Iris pigment epithelial cell (primary cell): ENCODE measurements at regions not wholly inside any gene's neighbourhood (a gene's known extent, or its start where the extent isn't known, plus 50 kb on each side); places are given as distances from the start of the nearest gene placed in this dataset.
A peak's percentile ranks its signal among the peaks of the same experiment; 100 is the strongest.
"Not testable (repeated sequence)": the region's sequence is repeated elsewhere in the genome, so short reads cannot be mapped to it uniquely, and the experiment has no call there.

Experiments
- DNase-seq: peaks from one replicate; pipeline ENCODE4 v3.0.0-alpha.2; 2011; ENCODE audit warnings: low read depth

DNA sequence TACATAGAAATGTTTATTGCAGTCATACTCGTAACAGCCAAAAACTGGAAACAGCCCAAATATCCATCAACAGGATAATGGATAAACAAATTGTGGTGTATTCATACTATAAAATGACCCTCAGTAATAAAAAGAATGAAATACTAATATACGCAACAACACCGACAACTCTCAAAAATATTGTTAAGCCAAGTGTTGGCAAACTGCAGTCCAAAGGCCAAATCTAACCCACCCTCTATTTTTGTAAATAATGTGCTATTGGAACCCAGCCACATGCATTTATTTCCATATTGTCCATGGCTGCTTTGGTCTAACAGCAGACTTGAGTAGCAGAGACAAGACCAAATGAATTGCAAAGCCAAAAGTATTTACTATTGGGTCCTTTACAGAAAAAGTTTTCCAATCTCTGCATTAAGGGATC, 151.0 kb downstream of the MREG start:
- DNase-seq: no peak

DNA sequence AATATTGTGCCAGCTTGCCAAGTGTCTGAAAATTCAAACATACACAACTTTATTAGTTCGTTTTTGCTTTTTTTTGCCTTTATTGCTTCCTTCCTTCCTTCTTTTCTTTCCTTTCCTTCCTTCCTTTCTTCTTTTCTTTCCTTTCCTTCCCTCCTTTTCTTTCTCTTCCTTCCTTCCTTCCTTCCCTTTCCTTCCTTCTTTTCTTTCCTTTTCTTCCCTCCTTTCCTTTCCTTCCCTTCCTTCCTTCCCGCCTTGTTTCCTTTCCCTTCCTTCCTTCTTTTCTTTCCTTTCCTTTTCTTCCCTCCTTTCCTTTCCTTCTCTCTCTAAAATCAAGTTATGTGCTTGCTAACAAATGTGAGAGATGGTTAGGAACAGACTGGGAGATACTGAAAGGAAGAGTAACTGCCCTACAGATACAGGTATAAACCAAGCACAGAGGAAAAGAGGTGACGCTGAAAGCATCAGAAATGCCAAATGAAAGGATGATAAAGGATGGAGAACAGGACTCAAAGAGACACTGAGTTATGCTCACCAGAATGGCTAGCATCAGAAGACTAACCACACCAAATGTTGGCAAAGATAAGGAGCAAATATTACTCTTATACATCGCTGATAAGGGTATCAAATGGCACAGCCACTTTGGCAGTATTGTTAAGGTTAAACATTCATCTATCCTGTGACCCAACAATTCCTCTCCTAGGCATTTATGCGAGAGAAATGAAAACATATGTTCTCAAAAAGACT, 151.6 kb downstream of the MREG start:
- no peak for DNase-seq

DNA sequence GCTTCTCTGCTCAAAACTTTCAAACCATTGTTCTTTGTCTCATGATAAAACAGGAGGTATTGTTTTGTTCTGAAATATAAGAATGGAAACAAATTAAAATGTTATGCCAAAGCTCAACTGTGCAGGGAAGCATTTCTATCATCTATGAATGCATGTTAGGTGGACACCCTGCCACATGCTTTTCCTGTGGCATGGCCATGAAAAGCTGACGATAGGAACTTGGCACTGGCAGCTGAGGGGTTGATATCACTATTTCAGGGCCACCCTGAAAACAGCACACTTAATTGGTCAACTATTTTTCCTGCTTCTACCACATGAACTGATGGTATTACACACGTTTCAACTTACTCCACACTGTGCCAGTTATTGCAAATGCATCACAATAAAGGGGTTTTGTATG, 157.3 kb downstream of the MREG start:
- no peak for DNase-seq

DNA sequence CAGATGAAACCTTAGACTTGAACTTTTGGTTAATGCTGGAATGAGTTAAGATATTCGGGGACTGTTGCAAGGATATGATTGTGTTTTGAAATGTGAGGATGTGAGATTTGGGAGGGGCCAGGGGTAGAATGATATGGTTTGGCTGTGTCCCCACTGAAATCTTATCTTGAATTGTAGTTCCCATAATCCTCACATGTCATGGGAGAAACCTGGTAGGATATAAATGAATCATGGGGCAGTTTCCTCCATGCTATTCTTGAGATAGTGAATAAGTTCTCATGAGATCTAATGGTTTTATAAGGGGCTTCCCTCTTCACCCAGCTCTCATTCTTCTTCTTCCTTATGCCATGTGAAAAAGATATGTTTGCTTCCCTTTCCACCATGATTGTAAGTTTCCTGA, 158.0 kb downstream of the MREG start:
- not testable (repeated sequence) for DNase-seq

DNA sequence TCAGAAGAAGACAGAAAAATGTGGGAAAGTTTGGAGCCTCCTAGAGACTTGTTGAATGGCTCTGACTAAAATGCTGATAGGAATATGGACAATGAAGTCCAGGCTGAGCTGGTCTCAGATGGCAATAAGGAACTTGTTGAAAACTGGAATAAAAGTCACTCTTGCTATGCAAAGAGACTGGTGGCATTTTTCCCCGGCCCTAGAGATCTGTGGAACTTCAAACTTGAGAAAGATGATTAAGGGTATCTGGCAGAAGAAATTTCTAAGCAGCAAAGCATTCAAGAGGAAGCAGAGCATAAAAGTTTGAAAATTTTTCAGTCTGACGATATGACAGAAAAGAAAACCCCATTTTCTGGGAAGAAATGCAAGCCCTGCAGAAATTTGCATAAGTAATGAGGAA, 159.3 kb downstream of the MREG start:
- DNase-seq: no peak

DNA sequence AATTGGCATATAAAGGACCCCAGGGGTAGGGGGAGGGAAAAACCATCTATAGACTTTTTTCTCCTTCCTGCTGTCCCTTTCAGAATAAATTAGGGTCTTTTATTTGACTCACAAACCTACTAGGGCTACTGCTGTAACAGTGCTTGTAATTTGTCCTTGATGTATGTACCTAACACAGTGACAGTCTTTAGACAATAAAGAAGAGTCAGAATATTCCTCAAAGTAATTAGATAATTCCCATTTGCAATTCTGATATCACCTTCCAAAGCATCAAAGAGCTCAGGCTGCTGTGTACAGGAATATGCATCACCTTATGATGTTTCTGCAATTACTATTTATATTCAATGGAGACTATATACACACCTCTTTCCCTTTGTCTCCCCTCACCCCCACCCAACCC, 161.7 kb downstream of the MREG start:
- DNase-seq: no peak

DNA sequence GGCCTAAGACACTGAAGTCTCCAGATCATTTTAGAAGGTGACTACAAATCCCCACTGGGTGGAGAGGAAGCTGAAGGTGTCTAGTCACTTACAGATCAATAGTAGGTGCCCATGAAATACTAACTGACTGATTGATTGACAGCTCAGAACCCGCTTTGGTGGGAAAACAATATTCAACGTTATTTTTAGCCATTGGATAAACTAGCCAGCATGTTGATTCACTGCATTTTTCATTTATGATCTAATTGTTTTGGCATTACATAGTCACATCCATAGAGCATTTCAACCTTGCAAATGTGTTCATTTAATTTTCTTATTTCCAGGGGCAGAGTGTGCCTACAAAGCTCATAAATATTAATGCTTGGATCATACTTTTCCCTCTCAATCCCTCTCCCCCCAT, 162.3 kb downstream of the MREG start:
- DNase-seq: peak; percentile 80

DNA sequence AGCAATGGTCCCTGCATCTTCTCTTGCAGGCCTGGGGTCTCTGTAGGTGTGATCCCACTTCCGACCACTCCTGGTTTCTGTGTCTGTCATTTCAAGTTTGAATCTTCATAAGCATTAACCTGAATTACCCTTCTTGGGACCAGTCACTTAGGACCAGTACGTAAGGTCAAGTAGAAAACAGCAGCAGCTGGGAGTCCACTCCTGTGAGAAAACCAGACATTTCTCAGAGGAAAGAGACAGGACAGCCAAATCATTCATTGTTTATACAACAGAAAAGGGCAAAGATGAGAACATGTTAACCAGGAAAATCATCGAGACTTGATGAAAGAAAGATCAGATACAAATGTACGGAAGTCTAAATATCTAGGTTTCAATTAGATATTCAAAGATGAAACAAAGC, 163.0 kb downstream of the MREG start:
- DNase-seq: peak; percentile 78

DNA sequence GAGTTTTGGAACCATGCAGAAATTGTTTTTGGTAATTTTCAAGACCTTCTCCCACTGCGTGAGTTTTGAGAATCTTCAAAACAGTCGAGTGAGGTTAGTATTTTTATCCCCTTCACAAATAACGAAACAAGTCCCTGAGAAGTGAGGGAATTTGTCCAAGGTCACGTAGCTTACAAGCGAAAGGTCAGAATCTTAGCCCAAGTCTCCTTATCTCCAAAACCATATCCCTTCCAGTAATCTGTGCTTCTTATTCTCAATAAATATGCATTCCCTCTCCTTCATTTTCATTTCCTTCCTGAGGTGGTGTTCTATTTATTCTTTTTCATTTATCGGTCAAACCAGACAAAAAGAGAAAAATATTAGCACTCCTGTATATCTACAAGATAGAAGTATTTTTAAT, 163.6 kb downstream of the MREG start:
- no peak for DNase-seq

DNA sequence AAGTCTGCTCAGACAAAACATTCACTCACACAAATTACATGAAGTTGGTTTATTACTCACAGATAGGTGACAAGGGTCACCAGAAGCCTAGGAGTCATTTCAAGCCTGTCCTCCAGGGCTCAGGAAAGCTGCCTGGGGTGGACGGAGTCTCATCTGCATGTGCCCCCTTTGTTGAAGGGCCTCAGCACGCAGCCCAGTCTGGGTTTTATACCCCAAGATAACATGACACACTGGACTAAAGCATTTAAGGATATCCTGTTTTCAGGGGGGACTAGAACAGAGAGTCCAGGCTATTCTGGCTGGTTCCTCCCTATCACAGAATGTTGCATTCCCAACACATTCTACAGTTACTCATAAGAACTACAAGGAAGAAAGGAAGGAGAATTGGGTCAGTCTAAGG, 164.7 kb downstream of the MREG start:
- DNase-seq: peak; percentile 41

DNA sequence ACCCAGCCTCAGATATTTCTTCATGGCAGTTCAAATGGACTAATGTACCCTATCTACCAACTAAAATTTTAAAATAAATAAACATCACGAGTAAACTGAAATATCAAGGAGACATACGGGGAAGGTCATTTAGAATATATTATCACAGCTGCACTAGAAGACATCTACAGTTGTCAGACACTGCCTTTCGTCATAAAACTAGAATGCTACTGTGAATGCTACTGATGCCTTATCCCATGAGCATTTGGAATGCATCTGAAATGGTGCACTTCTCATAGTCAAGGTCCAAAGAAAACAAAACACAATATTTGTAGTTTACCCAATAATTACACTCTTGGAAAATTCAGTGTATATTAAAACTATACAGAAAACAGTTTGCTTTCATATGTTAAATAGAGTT, 165.2 kb downstream of the MREG start:
- DNase-seq: peak; percentile 38

DNA sequence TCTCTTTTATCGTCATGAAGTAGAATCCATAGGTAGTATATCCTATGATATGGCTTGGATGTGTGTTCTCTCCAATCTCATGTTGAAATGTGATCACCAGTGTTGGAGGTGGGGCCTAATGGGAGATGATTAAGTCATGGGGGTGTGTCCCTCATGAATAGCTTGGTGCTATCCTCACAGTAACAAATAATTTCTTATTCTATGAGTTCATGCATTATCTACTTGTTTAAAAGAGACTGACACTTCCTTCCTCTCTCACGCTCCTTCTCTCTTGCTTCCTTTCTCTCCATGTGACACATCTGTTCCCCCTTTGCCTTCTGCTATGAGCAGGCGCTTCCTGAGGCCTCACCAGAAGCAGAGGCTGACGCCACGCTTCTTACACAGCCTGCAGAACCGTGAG, 165.6 kb downstream of the MREG start:
- DNase-seq: peak; percentile 68

DNA sequence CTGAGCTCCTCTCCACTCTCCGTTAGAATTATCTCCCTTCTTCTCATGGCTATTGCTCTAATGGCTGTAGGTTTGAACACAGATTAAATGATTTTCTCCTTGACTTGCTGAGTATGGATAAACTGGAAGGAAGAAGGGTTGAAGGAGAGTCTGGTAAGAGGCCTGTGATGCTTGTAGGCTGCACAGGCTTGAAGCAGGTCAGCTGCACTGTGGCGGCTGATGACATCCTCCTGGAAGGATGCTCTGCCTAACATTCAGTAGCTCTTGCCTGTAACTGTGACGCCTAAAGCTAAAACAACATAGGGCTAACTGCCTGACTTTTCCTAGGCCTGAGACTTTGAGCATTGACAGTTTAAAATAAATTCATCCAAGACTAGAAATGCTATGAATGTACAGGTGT, 166.3 kb downstream of the MREG start:
- DNase-seq: no peak

DNA sequence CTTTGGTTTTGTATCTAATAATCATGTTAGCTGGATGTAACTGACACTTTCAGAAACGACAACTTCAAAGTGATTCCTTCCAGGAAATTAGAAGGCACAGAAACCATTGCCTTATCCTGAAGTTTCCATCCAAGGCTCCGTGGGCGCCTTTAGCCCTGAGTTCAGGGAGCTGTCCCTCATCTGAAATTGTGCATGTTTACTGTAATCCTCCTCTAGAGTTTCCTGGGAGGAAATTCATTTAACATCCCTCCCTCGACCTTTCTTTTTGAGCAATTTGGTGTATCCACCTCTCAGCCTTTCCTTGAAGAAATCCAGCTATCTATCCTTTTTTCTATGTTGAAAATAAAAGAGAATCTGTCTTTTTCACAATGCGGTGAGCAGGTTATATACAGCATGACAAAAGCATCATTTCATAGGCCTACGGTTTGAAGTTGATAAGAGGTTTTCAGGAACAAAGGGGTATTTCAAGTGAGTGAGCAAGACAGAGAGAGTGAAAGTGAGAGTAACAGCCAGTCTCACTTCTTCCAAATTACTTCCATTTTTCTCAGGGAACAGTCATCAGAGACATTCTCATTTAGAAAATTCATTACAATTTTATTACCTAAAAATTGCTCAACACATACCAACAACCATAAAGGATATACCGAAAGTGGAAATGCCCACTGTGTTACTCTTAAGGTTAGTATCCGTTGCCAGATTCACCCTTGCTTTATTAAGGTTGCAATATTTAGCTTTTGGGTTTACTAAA, 167.3 kb downstream of the MREG start:
- DNase-seq: no peak

DNA sequence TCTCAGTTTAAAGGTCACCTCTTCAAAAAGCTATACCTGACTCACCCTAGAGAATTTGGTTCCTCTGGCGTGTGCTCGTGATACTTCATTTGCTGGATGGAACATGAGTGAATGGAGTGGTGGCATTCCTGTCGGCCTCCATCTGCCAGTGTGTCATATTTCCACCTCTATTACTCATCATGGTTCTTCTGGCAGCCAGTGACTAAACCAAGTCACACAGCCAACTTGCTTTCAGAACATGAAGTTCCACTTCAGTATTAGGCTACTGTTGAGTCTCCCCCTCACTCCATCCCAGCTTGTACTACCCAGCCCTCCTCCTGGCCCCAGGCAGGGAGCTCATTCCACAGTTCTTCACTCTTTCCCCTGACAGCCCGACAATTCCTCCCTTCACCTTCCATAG, 169.8 kb downstream of the MREG start:
- DNase-seq: peak; percentile 91

DNA sequence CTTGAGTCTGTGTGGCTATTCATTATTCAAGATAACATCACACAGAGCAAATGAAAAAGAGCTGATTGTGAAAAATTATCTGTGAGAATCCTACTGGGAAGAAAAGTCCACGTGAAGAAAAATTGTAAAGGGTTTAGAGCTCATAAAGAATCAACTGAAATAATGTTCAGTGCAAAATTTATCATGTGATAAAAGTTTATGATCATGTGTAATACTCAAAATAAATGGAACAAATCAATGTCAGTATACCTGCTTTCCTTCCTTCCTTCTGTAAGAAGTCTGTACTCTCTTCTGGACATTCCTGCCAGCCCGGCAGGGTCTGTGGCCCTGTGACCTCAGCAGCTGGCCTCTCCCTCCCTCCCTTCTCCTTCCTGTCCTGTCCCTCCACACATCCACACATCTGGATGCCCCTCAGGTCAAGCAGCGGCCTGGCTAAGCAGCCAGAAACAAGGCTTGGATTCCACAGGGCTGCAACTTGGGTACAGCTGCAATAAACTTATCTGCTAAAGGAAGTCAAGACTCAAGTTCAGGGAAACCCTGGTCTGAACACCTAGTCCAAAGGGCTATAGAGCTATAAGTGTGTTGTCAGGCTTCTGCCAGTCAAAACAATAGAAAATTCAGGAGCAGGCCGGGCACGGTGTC, 172.1 kb downstream of the MREG start:
- DNase-seq: no peak

DNA sequence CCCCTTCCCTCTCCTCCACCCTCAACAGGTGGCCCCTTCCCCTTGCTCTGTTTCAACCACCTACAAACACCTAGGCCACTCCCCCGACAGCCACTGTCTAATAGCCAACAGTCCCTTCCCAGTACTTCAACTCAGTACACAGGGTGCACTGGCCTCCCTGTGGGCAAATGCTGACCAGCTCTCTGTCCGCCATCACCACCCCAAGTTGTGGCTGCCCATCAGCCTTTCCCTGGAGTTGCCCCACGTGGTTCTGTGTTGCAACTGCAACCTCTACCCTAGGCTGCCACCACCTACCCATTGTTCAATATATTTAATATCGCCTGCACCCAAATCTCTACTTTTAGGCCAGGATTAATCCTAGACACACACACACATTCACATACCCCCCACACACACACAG, 173.5 kb downstream of the MREG start:
- DNase-seq: no peak

DNA sequence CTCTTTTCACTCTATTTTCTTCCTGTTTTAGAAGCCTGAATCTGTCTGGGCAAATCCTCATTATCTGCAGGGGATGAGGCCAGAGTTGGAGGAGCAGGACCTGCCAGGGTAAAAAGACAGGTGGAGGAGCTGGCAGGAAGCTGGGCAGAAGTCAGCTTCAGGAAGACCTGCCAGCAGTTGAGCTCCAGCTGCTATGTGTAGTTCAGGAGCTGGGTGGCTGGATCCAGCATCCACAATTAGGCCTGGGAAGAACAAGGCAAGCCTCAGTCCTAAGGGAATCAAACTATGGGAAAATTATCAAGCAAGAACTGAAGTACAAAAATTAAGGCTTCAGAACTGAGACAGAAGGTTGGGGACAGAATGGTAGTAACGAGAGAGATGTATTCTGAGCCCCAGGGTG, 174.0 kb downstream of the MREG start:
- DNase-seq: no peak

DNA sequence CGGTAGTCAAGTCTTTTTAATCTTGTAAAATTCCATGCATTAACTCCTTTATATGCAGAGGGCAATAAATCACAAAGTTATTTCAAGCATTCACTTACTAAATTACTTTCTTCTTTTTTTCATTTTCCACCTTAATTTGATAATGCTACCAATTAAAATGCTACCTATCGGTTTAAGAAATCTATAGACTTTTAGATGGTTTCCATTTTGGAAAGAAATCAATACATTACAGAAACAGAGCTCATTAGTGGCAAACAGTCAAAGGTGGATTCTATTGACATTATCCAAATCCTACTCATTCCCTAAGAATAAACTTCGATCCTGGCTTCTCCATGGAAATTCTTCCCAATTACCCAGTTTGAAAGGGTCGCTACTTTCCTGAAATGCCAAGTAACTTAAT, 176.5 kb downstream of the MREG start:
- DNase-seq: no peak

DNA sequence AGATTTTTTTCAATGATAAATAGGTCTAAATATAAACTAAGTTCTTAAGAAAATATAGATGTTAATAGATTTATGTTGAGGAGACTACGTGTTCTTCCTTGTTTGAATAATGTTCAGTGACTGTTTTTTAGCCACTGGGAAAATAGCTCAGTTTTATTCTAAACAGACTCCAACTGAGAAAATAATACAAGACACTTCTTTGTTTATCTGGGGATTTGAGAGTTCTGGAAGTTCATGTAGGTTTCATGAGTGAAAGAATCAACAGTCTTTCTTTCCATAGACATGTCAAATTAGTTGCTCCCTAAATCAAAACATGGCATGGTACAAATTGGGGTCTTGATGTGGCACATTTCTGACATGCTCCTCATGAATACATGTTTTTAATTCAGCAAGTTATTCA, 177.7 kb downstream of the MREG start:
- DNase-seq: no peak

DNA sequence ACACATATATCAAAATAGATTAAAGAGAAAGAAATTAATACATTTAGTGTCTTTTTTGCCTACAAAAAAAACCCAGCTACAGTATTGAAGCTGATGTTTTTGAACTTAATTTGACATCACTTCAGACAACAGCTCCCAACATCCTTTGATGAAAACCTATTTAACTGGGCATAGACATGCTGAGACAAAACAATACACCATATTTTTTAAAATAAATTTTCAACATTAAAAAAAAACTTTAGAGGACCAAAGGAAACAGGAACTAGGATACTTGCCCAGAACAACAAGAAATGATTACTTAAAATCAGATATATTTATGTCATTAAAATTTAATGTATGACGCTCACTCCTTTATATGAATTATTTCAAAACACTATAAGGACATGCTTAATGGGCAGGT, 178.1 kb downstream of the MREG start:
- DNase-seq: no peak

DNA sequence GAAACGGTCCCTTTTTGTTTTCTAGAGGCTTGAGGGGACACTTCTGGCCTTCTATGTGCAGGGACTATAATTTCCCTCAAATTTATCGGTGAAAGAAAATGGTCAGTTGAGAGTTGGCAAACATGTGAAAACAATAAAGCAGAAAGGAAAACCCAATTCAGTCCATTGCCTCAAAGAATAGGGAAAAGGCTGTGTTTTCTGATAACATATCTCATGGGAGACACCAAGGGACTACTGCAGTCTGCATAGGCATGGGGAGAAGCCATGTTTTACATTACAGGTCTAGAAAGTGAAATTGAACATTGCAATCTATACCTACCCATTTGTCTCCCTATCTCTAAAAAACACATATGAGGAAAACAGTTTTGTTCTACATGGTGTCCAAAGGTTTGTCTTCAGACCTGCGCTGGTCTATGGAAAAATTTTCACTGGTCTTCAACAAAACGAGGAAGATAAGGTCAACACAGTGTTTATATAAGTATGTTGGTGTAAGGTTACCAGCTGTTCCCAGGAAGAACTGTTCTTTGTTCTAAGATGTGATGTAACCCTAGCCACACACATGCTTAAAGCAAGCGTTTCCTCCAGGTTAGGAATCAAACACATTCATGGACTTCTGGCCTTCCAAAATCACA, 179.7 kb downstream of the MREG start:
- DNase-seq: peak; percentile 96

DNA sequence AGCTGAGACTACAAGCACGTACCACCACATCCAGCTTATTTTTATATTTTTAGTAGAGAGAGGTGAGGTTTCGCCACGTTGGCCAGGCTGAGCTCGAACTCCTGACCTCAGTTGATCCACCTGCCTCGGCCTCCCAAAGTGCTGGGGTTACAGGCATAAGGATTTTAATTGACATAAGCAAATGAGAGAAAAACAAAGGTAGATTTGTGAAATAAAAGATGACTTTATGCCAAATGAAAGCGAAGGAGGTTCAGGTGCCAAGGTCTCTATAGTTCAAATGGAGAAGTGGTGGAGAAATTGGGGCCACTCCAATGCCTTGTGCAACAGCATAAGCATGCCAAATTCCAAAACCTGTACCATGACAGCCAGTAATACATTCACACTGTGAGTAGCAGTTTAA, 180.6 kb downstream of the MREG start:
- DNase-seq: peak; percentile 38
